OCI-M1 (cell line): ENCODE measurements at regions not wholly inside any gene's neighbourhood (a gene's known extent, or its start where the extent isn't known, plus 50 kb on each side); places are given as distances from the start of the nearest gene placed in this dataset.

ENCODE experiments used
- DNase-seq: peaks from one replicate; lab custom pipeline; 2025; lab: John Stamatoyannopoulos, UW

DNA sequence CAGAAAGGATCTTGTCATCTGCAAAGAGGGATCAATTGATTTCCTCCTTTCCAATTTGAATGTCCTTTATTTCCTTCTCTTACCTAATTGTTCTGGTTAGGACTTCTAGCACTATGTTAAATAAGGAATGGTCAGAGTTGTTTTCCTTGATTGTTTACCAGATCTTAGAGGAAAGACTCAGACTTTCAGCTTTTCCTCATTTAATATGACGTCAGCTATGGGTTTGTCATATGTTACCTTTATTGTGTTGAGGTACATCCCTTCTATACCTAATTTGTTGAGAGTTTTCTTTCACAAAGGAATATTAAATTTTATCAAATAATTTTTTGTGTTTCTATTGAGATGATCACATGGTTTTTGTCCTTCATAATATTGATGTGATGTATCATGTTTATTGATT, 656.5 kb upstream of the GRAMD2B start:
- no peak for DNase-seq

DNA sequence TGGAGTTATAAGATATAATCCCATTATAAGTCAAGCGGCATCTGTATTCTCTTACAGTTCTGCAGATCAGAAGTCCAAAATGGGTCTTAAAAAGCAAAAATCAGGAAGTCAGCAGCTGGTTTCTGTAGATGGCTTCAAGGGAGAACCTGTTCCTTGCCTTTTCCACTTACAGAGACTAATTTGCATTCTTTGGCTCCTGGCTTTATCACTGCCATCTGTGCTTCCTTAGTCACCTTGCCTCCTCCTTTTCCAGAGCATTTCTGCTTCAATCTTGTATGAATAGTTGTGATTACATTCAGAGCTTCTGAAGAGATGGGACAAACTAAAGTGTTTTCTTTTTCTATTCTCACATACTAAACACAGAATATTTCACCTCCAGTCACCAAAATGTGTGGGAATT, 647.3 kb upstream of the GRAMD2B start:
- DNase-seq: no peak

DNA sequence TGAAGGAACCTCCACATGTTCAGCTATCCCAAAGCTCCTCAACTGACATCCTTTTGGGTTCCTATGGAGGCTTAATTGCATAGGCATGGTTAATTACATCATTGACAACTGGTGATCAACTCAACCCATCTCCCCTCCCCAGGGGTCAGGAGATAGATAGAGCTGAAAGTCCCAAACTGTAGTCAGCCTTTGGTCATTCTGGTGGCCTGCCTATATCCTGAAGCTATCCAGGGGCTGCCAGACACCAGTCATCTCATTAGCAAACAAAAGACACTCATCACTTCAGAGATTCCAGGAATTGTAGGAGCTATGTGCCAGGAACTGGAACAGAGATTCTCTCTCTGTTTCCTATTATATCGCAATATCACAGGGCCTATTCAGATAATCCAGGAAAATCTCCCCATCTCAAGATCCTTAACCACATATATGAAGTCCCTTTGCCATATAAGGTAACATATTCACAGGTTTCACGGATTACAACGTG, 646.5 kb upstream of the GRAMD2B start:
- no peak for DNase-seq

DNA sequence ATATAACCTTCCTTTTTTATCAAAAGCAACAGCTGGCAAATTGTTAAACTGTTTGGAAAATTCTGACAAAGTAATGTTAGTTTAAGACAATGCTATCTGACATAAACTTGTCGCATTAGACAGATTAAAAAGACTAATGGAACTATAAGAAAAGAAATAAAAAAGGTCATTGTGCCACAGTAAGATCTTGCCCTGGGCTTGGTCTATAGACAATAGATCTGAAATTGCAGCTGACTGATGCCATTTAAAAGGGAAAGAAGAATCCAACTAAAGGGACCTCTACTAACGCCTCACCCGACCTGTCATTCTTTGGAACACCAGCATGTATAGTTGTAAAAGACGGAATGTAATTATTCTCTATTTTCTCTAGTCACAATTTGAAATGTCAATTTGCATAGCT, 644.4 kb upstream of the GRAMD2B start:
- no peak for DNase-seq

DNA sequence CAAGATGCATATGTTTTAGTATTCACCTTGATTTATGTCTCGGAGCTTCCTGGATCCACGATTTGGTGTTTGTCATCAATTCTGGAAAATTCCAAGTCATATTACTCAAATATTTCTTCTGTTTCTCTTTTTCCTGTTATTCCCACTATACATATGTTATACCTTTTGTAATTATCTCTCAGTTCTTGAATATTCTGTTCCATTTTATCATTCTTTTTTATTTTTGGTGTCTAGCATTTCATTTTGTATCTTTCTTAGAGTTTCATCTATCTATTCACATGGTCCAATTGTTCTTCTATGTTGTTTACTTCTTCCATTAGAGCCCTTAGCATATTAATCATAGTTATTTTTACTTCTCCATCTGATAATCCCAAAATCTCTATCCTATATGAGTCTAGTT, 637.8 kb upstream of the GRAMD2B start:
- no peak for DNase-seq

DNA sequence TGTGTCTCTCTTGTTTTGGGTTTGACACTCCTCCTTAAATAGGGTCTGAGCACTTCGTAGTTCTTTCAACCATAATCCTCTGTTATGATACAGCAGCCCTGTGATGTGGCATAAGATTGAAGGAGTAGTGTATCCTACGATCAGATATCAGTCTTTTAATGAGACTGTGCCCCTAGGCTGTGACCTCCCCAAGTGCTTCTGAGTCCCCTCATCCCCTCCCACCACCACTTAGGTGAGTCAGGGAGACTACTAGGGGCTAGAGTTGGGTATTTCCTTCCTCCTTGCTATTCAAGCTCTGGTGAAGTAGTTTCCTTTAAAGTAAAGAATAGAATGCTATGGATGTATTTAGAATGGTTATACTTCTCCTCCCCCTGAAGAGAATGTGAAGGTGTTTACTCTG, 637.2 kb upstream of the GRAMD2B start:
- no peak for DNase-seq

DNA sequence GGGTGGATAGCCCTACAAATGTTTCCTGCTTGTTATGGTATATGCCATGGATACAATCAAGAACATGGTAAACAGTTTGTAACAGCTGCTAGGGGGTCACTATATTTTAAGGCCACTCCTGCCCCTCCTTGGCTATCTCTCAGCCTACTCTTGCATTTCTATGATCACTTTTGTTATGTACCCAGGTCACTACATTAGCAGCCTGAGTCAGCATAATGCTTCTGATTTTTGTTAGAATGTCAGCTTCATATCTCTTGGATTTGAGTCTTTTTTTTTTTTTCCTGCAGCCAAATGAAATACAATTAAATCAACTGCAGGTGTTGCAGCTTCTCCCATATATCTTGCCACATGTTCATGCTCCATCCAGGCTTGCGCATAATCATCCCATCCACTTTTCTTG, 629.7 kb upstream of the GRAMD2B start:
- DNase-seq: no peak

DNA sequence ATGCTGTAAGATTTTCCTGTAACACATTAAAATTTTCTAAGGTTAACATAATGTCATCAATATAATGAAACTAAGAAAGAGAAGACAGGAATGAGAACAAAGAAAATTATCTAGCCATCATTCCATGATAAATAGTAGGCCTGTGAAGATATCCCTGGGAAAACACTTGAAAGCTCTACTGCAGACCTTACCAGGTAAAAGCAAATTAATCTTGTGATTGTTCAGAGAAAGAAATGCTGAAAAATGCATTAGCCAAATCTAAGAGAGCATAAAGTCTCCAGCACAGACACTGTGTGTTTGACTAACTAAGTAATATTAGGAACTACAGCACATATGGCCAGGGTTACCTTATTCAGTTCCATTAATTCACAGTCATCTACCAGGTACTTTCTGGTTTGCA, 628.3 kb upstream of the GRAMD2B start:
- no peak for DNase-seq

DNA sequence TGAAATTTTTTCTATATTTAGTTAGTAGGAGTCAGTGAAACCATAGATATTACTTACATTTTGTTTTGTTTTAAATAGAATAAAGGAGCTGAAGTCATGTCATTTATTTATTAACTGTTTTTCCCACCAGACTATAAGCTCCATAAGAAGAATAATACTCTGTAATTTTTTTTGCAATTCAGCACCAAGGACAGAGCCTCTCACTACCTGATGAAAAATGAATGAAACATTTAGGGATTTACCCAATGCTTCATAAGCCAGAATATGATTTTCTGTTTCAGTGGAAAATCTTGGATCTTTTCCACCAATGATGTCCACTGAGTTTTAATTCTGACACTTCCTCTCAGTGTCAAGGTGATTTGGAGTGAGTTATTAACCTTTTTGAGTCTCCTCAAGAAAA, 624.9 kb upstream of the GRAMD2B start:
- DNase-seq: peak; percentile 0

DNA sequence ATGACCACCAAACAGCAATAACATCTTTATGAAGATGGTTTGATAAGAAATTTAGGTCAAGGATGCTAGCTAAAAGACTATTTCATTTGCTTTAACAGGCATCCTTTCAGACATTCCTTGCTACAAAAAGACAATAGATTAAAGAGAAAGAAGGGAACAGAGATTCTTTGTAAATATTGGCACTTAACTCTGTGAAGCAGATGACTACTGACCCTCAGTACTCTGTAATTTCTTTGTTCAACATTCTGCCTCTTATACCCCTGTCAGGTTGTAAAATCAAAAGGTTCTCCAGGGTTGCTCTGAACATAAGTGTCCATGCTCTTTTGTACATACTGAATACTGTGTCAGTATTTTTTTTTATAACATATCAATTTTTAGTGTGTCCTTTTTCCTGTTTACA, 610.6 kb upstream of the GRAMD2B start:
- no peak for DNase-seq

DNA sequence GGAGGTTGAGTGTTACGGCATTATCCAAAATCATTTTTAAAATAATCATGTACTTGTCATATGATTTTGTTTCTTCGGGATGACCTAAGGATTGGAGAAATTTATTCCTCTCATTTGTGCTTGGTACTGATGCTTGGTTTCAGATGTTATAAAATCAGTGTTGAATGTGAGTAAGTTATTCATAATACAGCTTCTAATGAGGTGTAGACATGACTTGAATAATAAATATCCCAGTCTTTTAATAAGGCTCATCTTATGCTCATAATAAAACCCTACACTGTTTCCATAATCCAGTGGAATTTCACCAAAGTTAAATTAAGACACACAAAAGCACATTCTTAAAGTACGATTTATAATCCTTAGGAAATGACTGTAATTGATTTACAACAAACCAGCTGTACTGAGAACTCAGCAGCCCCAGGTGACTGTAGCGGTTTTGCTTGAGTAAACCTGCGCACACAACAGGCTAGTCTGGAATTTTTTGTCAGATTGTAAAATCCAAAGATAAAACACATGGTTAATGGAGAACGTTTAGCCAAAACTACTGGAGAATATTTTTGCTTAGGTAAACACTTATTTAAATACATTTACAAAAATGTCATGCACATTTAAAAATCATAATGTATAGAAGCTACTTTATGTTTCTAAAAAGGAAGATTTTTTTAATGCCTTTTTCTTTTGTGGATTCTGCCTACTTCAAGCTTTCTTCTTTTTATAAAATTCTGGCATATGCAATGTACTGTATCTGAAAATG, 609.8 kb upstream of the GRAMD2B start:
- no peak for DNase-seq

DNA sequence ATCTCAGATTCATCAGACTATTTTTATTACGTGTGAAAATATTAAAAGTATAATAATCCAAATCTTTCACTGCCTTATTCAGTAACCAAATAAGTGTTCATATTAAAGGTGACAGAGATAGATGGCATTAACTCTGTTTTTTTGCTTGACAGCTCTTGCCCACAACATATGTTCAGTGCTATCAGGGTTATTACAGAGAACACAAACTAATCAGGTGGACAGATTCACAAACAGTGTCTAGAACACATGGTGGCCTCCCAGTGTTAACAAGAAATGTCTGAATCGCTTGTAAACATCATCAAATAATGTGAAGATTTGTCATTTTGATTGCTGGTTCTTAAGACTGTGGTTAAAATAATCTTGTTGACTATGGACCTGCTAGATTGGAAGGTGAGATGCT, 609.1 kb upstream of the GRAMD2B start:
- DNase-seq: no peak

DNA sequence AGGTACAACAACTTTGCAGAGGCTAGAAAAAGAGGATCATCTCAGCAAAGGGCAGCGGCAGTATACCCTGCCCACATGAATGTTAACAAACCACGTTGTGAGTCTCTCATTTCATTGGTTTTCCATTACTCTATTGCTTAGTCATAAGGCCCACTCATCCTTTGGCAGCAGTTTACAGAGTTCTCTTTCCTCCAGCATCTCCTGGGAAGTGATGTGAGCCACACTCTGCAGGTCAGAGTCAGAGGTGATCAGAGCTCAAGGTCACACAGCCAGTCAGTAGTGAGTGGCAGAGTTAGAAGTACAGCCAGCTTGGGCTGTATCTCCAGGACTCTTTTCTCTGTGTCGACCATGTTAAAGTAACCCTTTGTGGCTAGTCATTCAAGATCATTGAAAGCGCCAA, 599.6 kb upstream of the GRAMD2B start:
- DNase-seq: no peak

DNA sequence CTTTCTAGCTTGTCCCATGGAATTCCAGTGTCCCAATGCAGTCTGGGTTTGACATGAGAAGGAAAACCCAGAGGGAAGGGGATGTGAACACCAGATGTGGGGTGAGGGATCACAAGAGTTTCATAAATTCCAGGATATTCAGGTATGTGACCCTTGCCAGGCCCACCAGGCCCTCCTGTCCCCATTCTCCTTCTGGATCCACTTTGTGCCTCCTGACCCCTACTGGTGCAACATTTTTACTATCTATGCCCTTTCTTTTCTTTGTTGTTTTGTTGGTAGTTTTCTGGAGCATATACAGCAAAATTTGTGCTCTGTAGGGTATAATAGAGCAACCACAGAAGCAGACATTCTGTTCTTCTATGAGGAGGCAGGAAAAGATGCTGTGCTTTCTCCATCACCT, 597.0 kb upstream of the GRAMD2B start:
- no peak for DNase-seq

DNA sequence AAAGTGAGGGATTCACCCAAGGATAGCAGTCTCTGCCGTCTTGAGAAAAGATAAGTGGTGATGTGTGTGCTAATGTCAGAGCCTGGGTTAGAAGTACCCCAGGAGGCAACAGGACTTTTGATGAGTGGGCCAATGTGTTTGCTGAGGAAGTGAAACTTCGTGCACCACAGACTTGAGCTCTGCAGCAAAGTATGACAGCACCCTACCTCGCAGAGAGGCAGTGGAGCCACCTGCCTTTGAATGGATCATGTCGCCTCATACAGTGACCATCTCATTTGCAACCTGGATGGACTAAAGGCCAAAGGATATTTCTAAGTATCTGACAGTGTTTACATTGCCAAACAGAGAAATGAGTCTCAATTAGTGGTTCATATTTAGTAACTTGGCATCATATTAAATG, 593.9 kb upstream of the GRAMD2B start:
- DNase-seq: no peak

DNA sequence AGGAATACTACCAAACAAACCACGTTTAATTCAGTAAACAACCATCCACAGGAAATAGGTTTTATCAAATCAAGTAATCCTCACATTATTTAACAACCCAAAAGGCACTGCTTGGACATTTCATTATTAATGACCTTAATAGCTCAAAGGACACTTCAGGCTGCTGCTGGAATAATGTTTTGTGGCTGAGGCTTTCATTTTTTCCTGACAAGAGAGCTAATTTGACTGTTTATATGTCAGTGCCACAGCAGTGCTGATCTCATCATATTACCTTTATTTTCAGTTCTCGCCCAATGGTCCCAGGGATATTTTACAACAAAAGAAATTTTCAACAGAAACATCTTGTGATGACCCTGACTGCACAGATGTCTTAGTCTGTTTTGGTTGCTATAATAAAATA, 589.8 kb upstream of the GRAMD2B start:
- no peak for DNase-seq

DNA sequence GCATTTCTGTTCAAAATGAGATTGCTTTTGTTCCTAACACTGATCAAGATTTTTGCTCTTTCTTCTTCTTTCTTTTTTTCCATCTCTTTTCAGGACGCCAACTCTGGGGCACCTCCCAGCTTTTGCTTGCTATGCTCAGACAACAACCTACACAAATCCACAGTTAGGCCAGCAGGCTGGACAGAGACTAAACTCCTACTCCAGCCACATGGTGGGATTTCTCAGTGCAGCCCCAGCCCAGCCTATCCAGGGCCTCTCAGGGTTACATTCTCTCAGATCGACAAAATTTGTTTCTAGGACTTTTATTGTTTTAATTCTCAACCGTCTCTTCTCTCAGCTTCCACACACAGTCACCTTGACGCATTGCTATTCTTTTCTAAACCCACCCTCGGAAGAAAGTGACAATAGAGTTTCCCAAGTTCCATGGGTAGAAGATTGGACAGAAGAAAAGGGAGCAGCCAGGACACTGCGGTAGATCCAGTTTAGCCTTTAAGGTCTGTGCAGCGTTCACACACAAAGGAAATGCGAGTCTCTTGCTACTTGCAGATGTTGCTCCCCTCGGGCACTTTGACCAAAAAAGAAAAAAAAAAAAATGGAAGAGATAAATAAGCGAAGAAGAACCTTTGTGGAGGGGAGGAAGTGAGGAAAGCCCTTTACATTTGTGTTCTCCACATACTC, 588.6 kb upstream of the GRAMD2B start:
- no peak for DNase-seq

DNA sequence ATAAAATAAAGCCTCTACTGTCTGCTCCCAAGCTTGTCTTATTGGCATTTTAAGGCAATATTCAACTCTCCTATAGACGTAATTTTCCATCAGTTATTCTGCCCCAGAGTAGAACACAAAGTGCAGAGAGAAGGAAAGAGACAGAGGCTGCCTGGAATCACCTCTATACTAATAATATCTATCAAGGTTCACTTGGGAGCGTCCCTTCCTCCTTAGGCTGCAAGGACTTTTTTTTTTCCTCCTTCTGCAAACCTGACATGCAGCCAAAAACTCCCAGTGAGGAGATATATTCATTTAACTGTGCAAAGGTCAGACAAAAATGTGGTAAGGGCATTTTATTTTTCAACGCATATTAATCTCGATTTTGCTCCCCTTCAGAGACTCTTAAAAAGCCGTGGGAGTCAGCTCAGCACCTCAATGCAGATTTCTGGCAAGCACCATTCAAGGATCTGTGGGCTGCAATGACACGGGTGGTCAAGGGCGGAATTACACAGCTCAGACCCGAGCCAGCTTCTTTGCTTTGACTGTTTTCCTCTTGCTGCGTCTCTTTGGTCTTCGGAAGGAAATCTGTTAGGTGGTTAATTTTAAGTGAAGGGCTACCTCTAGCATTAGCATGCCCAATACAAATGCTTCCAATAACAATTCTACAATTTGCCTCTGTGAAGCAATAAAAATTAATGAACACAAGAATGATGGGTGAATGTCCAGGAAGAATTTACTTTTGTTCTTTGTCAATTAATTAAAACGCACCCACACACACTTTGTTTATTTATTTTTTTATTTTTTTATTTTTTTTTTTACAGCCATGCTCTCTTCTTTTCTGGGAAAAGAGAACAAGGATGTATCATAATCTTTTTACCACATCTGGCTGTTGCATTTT, 587.7 kb upstream of the GRAMD2B start:
- DNase-seq: peak; percentile 2

DNA sequence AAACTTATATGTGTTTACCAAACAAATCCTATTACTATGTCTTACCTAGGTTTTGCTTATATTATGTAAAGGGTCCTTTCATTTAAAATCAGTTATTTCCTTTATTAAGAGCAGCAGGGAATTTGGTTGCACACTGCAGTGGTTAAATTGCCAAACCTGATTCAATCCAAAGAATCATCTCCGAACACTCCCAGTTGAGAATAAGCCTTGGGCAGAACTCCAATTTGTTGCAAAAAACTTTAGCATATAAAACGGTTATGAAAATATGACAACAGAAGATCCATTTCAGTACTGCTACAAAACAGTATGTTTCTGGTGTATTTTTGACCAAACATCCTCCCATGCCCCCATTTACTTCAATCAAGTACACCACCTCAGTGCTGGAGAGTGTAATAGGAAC, 587.0 kb upstream of the GRAMD2B start:
- no peak for DNase-seq

DNA sequence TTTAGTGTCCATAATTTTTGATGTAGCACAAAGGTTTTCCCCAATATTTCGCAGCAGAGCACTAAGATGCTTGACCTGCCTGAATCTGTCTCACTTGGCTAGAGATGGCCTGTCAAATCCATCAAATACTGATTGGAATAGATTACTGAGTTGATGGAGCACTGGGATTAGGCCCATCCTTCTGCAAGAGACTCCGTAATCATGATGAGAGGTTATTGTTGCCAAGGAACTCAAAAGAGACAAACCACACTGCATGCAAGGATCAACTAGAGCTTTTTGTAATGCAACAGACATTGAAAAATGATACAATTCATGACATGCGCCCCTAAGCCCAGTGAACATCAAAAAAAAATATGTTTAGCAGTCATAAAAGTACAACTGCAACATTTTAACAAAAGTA, 585.3 kb upstream of the GRAMD2B start:
- no peak for DNase-seq

DNA sequence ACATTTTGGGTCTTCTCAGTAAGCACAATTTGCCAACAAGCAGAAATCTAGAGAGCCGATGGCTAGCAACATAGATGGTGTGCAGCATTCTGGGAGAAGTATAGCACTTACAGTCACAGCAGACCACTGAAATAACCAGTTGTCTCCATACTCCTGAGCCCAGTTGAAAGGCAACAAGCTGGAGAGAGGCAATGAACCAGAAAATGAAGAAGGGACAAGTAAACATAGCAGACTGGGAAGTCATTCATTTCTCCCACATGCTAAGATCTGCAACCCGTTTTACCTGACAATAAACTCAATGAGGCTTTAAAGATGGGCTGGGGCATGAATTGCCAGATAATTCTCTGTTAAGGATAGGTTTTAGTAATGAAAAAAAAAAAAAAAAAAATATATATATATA, 575.6 kb upstream of the GRAMD2B start:
- no peak for DNase-seq

DNA sequence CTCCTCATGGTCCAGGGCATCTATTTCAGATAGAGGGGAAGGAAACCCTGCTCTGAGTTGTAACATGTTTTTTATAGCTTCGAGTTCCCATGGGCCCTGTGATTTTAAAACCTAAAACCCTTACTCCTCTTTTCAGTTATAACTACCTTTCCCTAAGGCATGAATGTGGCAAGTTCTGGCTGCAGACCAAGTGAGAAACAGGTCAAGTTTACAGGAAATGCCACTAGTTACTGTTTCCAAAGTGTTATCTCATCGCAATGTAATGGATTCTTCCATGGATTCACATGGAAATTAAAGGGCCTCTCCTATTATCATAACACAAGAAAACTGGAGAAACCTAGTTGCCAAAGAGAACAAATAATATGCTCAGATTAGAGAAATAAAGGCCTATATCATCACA, 574.5 kb upstream of the GRAMD2B start:
- no peak for DNase-seq

DNA sequence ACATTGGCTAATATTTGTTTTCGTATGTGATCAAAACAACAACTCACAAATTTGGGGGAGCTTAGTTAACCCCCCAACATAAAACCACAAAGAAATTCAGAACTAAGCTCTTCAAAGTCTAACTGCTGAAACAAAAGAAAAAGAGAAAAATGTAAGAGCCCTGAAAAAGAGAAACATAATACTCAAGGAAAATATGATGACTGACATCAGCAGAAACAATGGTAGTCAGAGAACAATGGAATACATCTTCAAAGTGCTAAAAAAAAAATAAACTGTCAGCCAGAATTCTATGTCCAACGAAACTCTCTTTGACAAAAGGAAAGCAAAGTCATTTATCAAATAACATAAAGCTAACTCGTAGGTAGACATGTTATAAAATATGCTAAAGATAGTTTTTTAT, 566.3 kb upstream of the GRAMD2B start:
- no peak for DNase-seq
